ENCODE measurements at regions not wholly inside any gene's neighbourhood (a gene's known extent, or its start where the extent isn't known, plus 50 kb on each side); places are given as distances from the start of the nearest gene placed in this dataset.

- H3K4me3 ChIP-seq (ENCODE audit: low read length, poor library complexity, severe bottlenecking) = no peak overlapping the region
- TF ChIP-seq, protein P1, sequence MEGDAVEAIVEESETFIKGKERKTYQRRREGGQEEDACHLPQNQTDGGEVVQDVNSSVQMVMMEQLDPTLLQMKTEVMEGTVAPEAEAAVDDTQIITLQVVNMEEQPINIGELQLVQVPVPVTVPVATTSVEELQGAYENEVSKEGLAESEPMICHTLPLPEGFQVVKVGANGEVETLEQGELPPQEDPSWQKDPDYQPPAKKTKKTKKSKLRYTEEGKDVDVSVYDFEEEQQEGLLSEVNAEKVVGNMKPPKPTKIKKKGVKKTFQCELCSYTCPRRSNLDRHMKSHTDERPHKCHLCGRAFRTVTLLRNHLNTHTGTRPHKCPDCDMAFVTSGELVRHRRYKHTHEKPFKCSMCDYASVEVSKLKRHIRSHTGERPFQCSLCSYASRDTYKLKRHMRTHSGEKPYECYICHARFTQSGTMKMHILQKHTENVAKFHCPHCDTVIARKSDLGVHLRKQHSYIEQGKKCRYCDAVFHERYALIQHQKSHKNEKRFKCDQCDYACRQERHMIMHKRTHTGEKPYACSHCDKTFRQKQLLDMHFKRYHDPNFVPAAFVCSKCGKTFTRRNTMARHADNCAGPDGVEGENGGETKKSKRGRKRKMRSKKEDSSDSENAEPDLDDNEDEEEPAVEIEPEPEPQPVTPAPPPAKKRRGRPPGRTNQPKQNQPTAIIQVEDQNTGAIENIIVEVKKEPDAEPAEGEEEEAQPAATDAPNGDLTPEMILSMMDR (conservative IDR thresholded peaks at IDR 0.05; ENCODE audit: low read length) = no peak
- TF ChIP-seq EZH2phosphoT487 (IDR thresholded peaks at IDR 0.05; ENCODE audit: borderline replicate concordance) = no peak
- no peaks in the 10 kb centered on the region for H3F3A ChIP-seq (ENCODE audit: low read depth)
- H3K79me2 ChIP-seq (ENCODE audit: insufficient read depth, low read length) = no peaks in the 10 kb centered on the region
- no peaks in the 10 kb centered on the region for H4K20me1 ChIP-seq (ENCODE audit: insufficient read depth, low read length, poor library complexity, severe bottlenecking)
- H3K27me3 ChIP-seq (ENCODE audit: insufficient read depth, low read length, poor library complexity, severe bottlenecking) = no peaks in the 10 kb centered on the region
- no peaks in the 10 kb centered on the region for H3K9me2 ChIP-seq (replicated peaks; ENCODE audit: low read depth, low read length)
- H2AFZ ChIP-seq (ENCODE audit: low read length) = no peak overlapping the region
- no peak overlapping the region for H3K4me2 ChIP-seq (ENCODE audit: low read depth, low read length, poor library complexity, severe bottlenecking)
- no peaks in the 10 kb centered on the region for H3K9me3 ChIP-seq (ENCODE audit: insufficient read depth, low read depth, low read length)
- no peak overlapping the region for H3K9ac ChIP-seq (ENCODE audit: low read depth, low read length, poor library complexity, severe bottlenecking)
- no peaks in the 10 kb centered on the region for H3K36me3 ChIP-seq (ENCODE audit: insufficient read depth, low read length)
- H3K4me1 ChIP-seq (ENCODE audit: insufficient read depth, low read length, poor library complexity, severe bottlenecking) = no peaks in the 10 kb centered on the region
Observed at GRCh38 chr7:97422046-97422445, 304.5 kb downstream of the SDHAF3 start.

DNA sequence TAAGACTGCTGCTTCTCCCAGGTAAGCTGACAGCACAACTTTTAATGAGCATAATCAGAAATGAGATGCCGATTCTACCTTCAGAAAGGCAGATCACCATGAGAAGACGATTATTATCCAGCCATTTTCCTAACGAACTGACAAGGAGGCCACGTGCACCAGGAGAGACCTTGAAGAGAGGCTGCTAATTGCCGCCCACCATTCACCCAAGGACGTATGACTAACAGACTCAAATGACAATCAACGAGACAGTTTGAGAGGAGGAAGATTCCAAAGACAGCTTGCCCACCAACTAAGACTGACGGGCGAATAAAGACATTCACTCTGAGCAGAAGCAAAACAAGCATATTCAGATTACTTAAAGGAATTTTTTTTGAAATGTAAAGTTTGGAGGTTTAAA is 301.9 kb upstream of the TAC1 start:
- no peak overlapping the region for H2AFZ ChIP-seq (ENCODE audit: low read length)
- H3K4me3 ChIP-seq (ENCODE audit: low read length, poor library complexity, severe bottlenecking) = no peak overlapping the region
- TF ChIP-seq EZH2phosphoT487 (IDR thresholded peaks at IDR 0.05; ENCODE audit: borderline replicate concordance) = no peak
- TF ChIP-seq, protein P1 (conservative IDR thresholded peaks at IDR 0.05; ENCODE audit: low read length) = no peak
- H3F3A ChIP-seq (ENCODE audit: low read depth) = no peaks in the 10 kb centered on the region
- no peaks in the 10 kb centered on the region for H3K27me3 ChIP-seq (ENCODE audit: insufficient read depth, low read length, poor library complexity, severe bottlenecking)
- no peaks in the 10 kb centered on the region for H3K79me2 ChIP-seq (ENCODE audit: insufficient read depth, low read length)
- no peaks in the 10 kb centered on the region for H4K20me1 ChIP-seq (ENCODE audit: insufficient read depth, low read length, poor library complexity, severe bottlenecking)
- H3K9me2 ChIP-seq (replicated peaks; ENCODE audit: low read depth, low read length) = no peaks in the 10 kb centered on the region
- no peaks in the 10 kb centered on the region for H3K9me3 ChIP-seq (ENCODE audit: insufficient read depth, low read depth, low read length)
- H3K9ac ChIP-seq (ENCODE audit: low read depth, low read length, poor library complexity, severe bottlenecking) = no peak overlapping the region
- H3K4me2 ChIP-seq (ENCODE audit: low read depth, low read length, poor library complexity, severe bottlenecking) = no peak overlapping the region
- no peaks in the 10 kb centered on the region for H3K4me1 ChIP-seq (ENCODE audit: insufficient read depth, low read length, poor library complexity, severe bottlenecking)
- H3K36me3 ChIP-seq (ENCODE audit: insufficient read depth, low read length) = no peaks in the 10 kb centered on the region

DNA sequence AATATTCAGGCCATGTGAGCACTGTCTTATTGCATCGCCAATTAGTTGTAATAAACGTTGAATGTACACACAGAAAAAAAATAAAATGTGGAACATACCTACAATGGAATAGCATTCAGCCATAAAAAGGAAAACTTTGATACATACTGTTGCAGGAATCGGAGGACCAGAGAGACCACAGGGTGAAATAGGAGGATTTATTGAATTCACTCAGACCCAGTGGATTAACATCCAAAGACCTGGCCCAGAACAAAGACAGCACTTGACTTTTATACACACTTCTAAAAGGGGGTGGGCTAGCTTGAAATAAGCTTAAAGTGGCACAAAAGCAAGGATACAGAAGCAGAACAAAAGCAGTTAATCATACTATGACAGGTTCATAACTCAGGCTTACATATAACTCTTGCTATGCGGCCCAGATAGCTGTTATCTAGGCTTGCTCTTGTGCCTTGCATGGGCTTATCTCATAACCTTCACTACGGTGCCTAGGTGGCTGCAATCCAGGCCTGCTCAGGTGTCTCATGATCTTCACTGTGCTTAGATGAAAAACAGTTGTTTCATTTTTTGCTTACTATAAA is 292.2 kb upstream of the TAC1 start:
- no peaks in the 10 kb centered on the region for H3K27me3 ChIP-seq (ENCODE audit: insufficient read depth, low read length, poor library complexity, severe bottlenecking)
- H3K4me1 ChIP-seq (ENCODE audit: insufficient read depth, low read length, poor library complexity, severe bottlenecking) = no peaks in the 10 kb centered on the region
- H3F3A ChIP-seq (ENCODE audit: low read depth) = no peaks in the 10 kb centered on the region
- H3K36me3 ChIP-seq (ENCODE audit: insufficient read depth, low read length) = no peaks in the 10 kb centered on the region
- H2AFZ ChIP-seq (ENCODE audit: low read length) = no peak overlapping the region
- H3K4me3 ChIP-seq (ENCODE audit: low read length, poor library complexity, severe bottlenecking) = no peak overlapping the region
- H3K9me3 ChIP-seq (ENCODE audit: insufficient read depth, low read depth, low read length) = no peaks in the 10 kb centered on the region
- no peak overlapping the region for H3K4me2 ChIP-seq (ENCODE audit: low read depth, low read length, poor library complexity, severe bottlenecking)
- H3K9me2 ChIP-seq (replicated peaks; ENCODE audit: low read depth, low read length) = no peaks in the 10 kb centered on the region
- H3K79me2 ChIP-seq (ENCODE audit: insufficient read depth, low read length) = no peaks in the 10 kb centered on the region
- no peak overlapping the region for H3K9ac ChIP-seq (ENCODE audit: low read depth, low read length, poor library complexity, severe bottlenecking)
- H4K20me1 ChIP-seq (ENCODE audit: insufficient read depth, low read length, poor library complexity, severe bottlenecking) = no peaks in the 10 kb centered on the region
- TF ChIP-seq, protein P1 (conservative IDR thresholded peaks at IDR 0.05; ENCODE audit: low read length) = no peak
- no peak for TF ChIP-seq EZH2phosphoT487 (IDR thresholded peaks at IDR 0.05; ENCODE audit: borderline replicate concordance)
